ENCODE measurements at regions not wholly inside any gene's neighbourhood (a gene's known extent, or its start where the extent isn't known, plus 50 kb on each side); places are given as distances from the start of the nearest gene placed in this dataset.

GRCh38 chr3:67077656-67078055, 79.5 kb downstream of the KBTBD8 start:
- H3K9me3 Mint-ChIP-seq (ENCODE audit: unreplicated experiment) = no peaks in the 10 kb centered on the region
- no peak overlapping the region for H3K4me3 Mint-ChIP-seq (ENCODE audit: unreplicated experiment)
- no peak for TF ChIP-seq CTCF (IDR thresholded peaks at IDR 0.05; ENCODE audit: partially characterized antibody, unreplicated experiment)
- H3K36me3 Mint-ChIP-seq (ENCODE audit: unreplicated experiment) = no peaks in the 10 kb centered on the region
- H3K27ac Mint-ChIP-seq (ENCODE audit: unreplicated experiment) = no peak overlapping the region
- peaks cover 3% of the 10 kb centered on the region for H3K27me3 Mint-ChIP-seq (ENCODE audit: unreplicated experiment)
- no peak for DNase-seq
- H3K4me1 Mint-ChIP-seq (ENCODE audit: low read depth, unreplicated experiment) = peaks cover 12% of the 10 kb centered on the region

GRCh38 chr3:67082533-67083024, 84.5 kb downstream of the KBTBD8 start:
- Mint-ChIP-seq H3K27me3 (ENCODE audit: unreplicated experiment) (peaks cover 1% of the 10 kb centered on the region), H3K36me3 (ENCODE audit: unreplicated experiment) (no peaks in the 10 kb centered on the region), H3K27ac (ENCODE audit: unreplicated experiment) (no peak overlapping the region), H3K4me3 (ENCODE audit: unreplicated experiment) (no peak overlapping the region), H3K9me3 (ENCODE audit: unreplicated experiment) (no peaks in the 10 kb centered on the region), H3K4me1 (ENCODE audit: low read depth, unreplicated experiment) (peaks cover 8% of the 10 kb centered on the region)
- DNase-seq = no peak
- TF ChIP-seq CTCF (IDR thresholded peaks at IDR 0.05; ENCODE audit: partially characterized antibody, unreplicated experiment) = no peak

DNA sequence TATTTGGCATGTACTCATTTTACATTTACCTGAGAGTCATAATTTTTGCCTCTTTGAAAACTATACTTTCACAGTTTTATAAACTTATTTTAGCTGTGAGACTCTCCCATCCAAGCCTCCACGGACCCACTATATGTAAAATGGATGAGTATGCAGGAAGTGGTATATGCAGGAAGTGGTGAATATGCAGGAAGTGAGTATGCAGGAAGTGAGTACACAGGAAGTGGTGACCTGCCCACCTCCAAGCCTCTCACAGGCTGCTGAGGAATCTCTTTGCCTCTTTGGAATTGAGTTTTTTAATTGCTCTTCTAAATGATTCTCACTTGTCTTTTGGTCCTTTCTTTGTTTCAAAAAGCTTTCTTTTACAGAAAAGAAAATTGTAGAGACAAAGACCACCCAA, 85.2 kb downstream of the KBTBD8 start:
- DNase-seq = no peak
- Mint-ChIP-seq H3K4me1 (ENCODE audit: low read depth, unreplicated experiment) (peaks cover 4% of the 10 kb centered on the region), H3K36me3 (ENCODE audit: unreplicated experiment) (no peaks in the 10 kb centered on the region), H3K9me3 (ENCODE audit: unreplicated experiment) (no peaks in the 10 kb centered on the region), H3K27me3 (ENCODE audit: unreplicated experiment) (no peaks in the 10 kb centered on the region), H3K27ac (ENCODE audit: unreplicated experiment) (no peak overlapping the region), H3K4me3 (ENCODE audit: unreplicated experiment) (no peak overlapping the region)
- no peak for TF ChIP-seq CTCF (IDR thresholded peaks at IDR 0.05; ENCODE audit: partially characterized antibody, unreplicated experiment)

DNA sequence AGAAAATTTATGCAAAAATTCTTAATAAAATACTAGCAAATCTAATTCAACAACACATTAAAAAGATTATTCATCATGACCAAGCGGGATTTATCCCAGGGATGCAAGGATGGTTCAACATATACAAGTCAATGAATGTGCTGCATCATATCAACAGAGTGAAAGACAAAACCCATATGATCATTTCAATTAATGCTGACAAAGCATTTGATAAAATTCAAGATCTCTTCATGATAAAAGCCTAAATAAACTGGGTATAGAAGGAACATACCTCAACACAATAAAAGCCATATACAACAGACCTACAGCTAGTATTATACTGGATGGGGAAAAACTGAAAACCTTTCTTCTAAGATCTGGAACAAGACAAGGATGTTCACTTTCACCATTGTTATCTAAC, 89.7 kb downstream of the KBTBD8 start:
- no peak for TF ChIP-seq CTCF (IDR thresholded peaks at IDR 0.05; ENCODE audit: partially characterized antibody, unreplicated experiment)
- DNase-seq = no peak
- H3K4me3 Mint-ChIP-seq (ENCODE audit: unreplicated experiment) = no peak overlapping the region
- H3K4me1 Mint-ChIP-seq (ENCODE audit: low read depth, unreplicated experiment) = no peaks in the 10 kb centered on the region
- H3K36me3 Mint-ChIP-seq (ENCODE audit: unreplicated experiment) = no peaks in the 10 kb centered on the region
- H3K9me3 Mint-ChIP-seq (ENCODE audit: unreplicated experiment) = no peaks in the 10 kb centered on the region
- no peaks in the 10 kb centered on the region for H3K27me3 Mint-ChIP-seq (ENCODE audit: unreplicated experiment)
- H3K27ac Mint-ChIP-seq (ENCODE audit: unreplicated experiment) = no peak overlapping the region

DNA sequence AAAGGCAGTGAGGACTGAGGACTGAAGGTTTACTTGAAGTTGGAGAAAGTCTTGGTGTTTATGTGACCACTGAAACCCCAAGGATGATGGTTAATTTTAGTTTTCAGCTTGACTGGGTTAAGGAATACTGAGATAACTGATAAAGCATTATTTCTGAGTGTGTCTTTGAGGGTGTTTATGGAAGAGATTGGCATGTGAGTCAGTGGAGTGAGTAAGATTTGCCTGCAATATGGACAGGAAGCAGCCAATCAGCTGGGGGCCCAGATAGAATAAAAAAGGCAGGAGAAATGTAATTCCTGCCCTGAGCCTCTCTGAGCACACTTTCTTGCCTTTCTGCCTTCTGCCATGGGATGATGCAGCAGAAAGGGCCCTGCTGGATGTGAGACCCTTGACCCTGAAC, 92.4 kb downstream of the KBTBD8 start:
- Mint-ChIP-seq H3K4me1 (ENCODE audit: low read depth, unreplicated experiment) (no peaks in the 10 kb centered on the region), H3K36me3 (ENCODE audit: unreplicated experiment) (no peaks in the 10 kb centered on the region), H3K27ac (ENCODE audit: unreplicated experiment) (no peak overlapping the region), H3K4me3 (ENCODE audit: unreplicated experiment) (no peak overlapping the region), H3K9me3 (ENCODE audit: unreplicated experiment) (no peaks in the 10 kb centered on the region), H3K27me3 (ENCODE audit: unreplicated experiment) (no peaks in the 10 kb centered on the region)
- DNase-seq = no peak
- no peak for TF ChIP-seq CTCF (IDR thresholded peaks at IDR 0.05; ENCODE audit: partially characterized antibody, unreplicated experiment)

Data from glutamatergic neuron (in vitro differentiated cells).